ENCODE measurements at regions not wholly inside any gene's neighbourhood (a gene's known extent, or its start where the extent isn't known, plus 50 kb on each side); places are given as distances from the start of the nearest gene placed in this dataset.

GRCh38 chr1:11400155-11400554 lies 78.8 kb upstream of the DISP3 start:
- TF ChIP-seq CTCF (IDR thresholded peaks at IDR 0.05), result no peak
- no peak for TF ChIP-seq EP300 (IDR thresholded peaks at IDR 0.05; ENCODE audit: low read depth)
- no peak for TF ChIP-seq POLR2A (IDR thresholded peaks at IDR 0.05)
- TF ChIP-seq POLR2AphosphoS5 (IDR thresholded peaks at IDR 0.05), result no peak

Data from transverse colon (tissue), 4 donors.